ENCODE measurements at regions not wholly inside any gene's neighbourhood (a gene's known extent, or its start where the extent isn't known, plus 50 kb on each side); places are given as distances from the start of the nearest gene placed in this dataset.
"Not testable (repeated sequence)": the region's sequence is repeated elsewhere in the genome, so short reads cannot be mapped to it uniquely, and the experiment has no call there.

- TF ChIP-seq CTCF, POLR2A (IDR thresholded peaks at IDR 0.05): not testable (repeated sequence)
Measured at GRCh38 chr21:6035474-6036155, 4485.8 kb upstream of the TPTE start.
